ENCODE measurements at regions not wholly inside any gene's neighbourhood (a gene's known extent, or its start where the extent isn't known, plus 50 kb on each side); places are given as distances from the start of the nearest gene placed in this dataset.

- no peak for TF ChIP-seq CTCF (conservative IDR thresholded peaks at IDR 0.05; ENCODE audit: low read length)
- TF ChIP-seq EZH2phosphoT487 (IDR thresholded peaks at IDR 0.05; ENCODE audit: borderline replicate concordance, low read depth, low read length), result no peak
These were observed 197.1 kb upstream of the PDE5A start for GRCh38 chr4:119825696-119826095.

All from OCI-LY7 (cell line).